WI38 (cell line): ENCODE measurements at regions not wholly inside any gene's neighbourhood (a gene's known extent, or its start where the extent isn't known, plus 50 kb on each side); places are given as distances from the start of the nearest gene placed in this dataset.

Source experiments
- H3K4me3 ChIP-seq: 2 replicates; pipeline ENCODE4 v1.5.1; 2011; ENCODE audit warnings: low read depth, mild to moderate bottlenecking, control low read depth, low read length
- TF ChIP-seq, protein P1 (sequence below): IDR thresholded peaks from 2 replicates; pipeline ENCODE4 v1.5.1; 2012; ENCODE audit warnings: low read depth, mild to moderate bottlenecking, control low read depth, low read length

GRCh38 chr4:146059865-146060264 lies 115.7 kb upstream of the LSM6 start:
- TF ChIP-seq, protein P1, sequence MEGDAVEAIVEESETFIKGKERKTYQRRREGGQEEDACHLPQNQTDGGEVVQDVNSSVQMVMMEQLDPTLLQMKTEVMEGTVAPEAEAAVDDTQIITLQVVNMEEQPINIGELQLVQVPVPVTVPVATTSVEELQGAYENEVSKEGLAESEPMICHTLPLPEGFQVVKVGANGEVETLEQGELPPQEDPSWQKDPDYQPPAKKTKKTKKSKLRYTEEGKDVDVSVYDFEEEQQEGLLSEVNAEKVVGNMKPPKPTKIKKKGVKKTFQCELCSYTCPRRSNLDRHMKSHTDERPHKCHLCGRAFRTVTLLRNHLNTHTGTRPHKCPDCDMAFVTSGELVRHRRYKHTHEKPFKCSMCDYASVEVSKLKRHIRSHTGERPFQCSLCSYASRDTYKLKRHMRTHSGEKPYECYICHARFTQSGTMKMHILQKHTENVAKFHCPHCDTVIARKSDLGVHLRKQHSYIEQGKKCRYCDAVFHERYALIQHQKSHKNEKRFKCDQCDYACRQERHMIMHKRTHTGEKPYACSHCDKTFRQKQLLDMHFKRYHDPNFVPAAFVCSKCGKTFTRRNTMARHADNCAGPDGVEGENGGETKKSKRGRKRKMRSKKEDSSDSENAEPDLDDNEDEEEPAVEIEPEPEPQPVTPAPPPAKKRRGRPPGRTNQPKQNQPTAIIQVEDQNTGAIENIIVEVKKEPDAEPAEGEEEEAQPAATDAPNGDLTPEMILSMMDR: no peak
- H3K4me3 ChIP-seq: no peak overlapping the region

GRCh38 chr4:146059151-146059550 lies 116.4 kb upstream of the LSM6 start:
- H3K4me3 ChIP-seq: no peak overlapping the region
- TF ChIP-seq, protein P1: no peak

- TF ChIP-seq, protein P1: no peak
- no peak overlapping the region for H3K4me3 ChIP-seq
These were observed 117.0 kb upstream of the LSM6 start for GRCh38 chr4:146058531-146058930.

GRCh38 chr4:146054676-146055075 lies 116.1 kb upstream of the ZNF827 start:
- TF ChIP-seq, protein P1: no peak
- no peak overlapping the region for H3K4me3 ChIP-seq

GRCh38 chr4:146053891-146054290 lies 115.3 kb upstream of the ZNF827 start:
- no peak overlapping the region for H3K4me3 ChIP-seq
- TF ChIP-seq, protein P1: no peak

DNA sequence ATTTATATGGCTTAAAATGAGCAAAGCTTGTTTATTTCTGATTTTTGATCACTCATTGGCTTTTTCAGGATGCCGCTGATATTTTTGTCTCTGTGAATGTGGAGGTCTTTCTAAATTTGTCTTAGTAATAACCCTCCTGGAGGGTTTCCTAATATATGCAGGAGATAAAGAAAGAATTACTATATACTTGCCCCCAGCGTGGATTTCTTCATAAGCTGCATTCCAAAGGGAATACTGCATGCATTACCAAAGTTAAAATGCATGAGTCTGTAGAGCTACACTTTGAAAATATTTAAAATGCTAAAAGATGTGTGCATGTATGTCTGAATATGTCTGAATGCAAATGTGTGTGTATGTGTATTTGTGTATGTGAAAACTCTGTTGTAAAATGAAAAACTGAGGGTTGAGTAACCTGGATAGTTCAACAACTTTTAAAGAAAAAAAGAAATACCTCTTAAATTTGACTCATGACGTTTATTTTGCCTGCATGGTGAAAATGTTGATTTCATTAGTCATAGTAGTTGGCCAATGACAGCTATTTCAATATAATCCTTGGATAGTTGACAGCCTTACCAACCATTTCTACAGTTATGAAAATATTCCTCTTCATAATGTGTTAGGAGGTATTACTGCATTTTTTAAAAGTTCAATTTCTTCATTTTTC lies 113.2 kb upstream of the ZNF827 start:
- TF ChIP-seq, protein P1: no peak

GRCh38 chr4:146051223-146051622 lies 112.6 kb upstream of the ZNF827 start:
- TF ChIP-seq, protein P1: no peak
- H3K4me3 ChIP-seq: no peak overlapping the region

More for the DNA sequence above, 113.2 kb upstream of the ZNF827 start:
- H3K4me3 ChIP-seq: no peak overlapping the region
